Stimulated activated CD8-positive, alpha-beta memory T cell treated with anti-CD3 and anti-CD28 coated beads, Interleukin-4, amount 100 ng/mL, for 24 hours (primary cell): ENCODE measurements at regions not wholly inside any gene's neighbourhood (a gene's known extent, or its start where the extent isn't known, plus 50 kb on each side); places are given as distances from the start of the nearest gene placed in this dataset.

ENCODE experiments used
- DNase-seq: peaks from one replicate; pipeline ENCODE4 v3.0.0-alpha.2; 2020; ENCODE audit warnings: low read depth

- DNase-seq: no peak
Observed at GRCh38 chr3:13208706-13209633, 135.7 kb upstream of the IQSEC1 start.

GRCh38 chr3:13207975-13208705 lies 134.9 kb upstream of the IQSEC1 start:
- no peak for DNase-seq

GRCh38 chr3:13207578-13207922 lies 134.3 kb upstream of the IQSEC1 start:
- no peak for DNase-seq

- no peak for DNase-seq
Observed at GRCh38 chr3:13206799-13207577, 133.8 kb upstream of the IQSEC1 start.

- DNase-seq: no peak
Observed at GRCh38 chr3:13205567-13206143, 132.4 kb upstream of the IQSEC1 start.

GRCh38 chr3:13204177-13204581 lies 130.9 kb upstream of the IQSEC1 start:
- DNase-seq: peak; percentile 9

GRCh38 chr3:13203398-13204176 lies 130.4 kb upstream of the IQSEC1 start:
- no peak for DNase-seq

- no peak for DNase-seq
Observed at GRCh38 chr3:13202744-13203397, 129.6 kb upstream of the IQSEC1 start.

GRCh38 chr3:13201851-13202250 lies 128.6 kb upstream of the IQSEC1 start:
- DNase-seq: no peak

GRCh38 chr3:13200946-13201345 lies 127.7 kb upstream of the IQSEC1 start:
- DNase-seq: no peak

- no peak for DNase-seq
Observed at GRCh38 chr3:13200465-13200864, 127.2 kb upstream of the IQSEC1 start.

GRCh38 chr3:13199899-13200451 lies 126.7 kb upstream of the IQSEC1 start:
- DNase-seq: no peak

- no peak for DNase-seq
Observed at GRCh38 chr3:13199006-13199776, 126.0 kb upstream of the IQSEC1 start.

GRCh38 chr3:13198264-13198879 lies 125.1 kb upstream of the IQSEC1 start:
- DNase-seq: no peak

- no peak for DNase-seq
Observed at GRCh38 chr3:13197795-13198194, 124.6 kb upstream of the IQSEC1 start.

GRCh38 chr3:13197281-13197680 lies 124.1 kb upstream of the IQSEC1 start:
- DNase-seq: no peak

- no peak for DNase-seq
Observed at GRCh38 chr3:13195374-13195773, 122.1 kb upstream of the IQSEC1 start.

- no peak for DNase-seq
Observed at GRCh38 chr3:13194285-13195209, 121.3 kb upstream of the IQSEC1 start.
